Fibroblast of skin of abdomen (primary cell): ENCODE measurements at regions not wholly inside any gene's neighbourhood (a gene's known extent, or its start where the extent isn't known, plus 50 kb on each side); places are given as distances from the start of the nearest gene placed in this dataset.
"Not testable (repeated sequence)": the region's sequence is repeated elsewhere in the genome, so short reads cannot be mapped to it uniquely, and the experiment has no call there.

Experiments used
- DNase-seq: peaks from one replicate; pipeline ENCODE4 v3.0.0-alpha.2; 2013

- no peak for DNase-seq
Measured at GRCh38 chr2:204367466-204367865, 177.8 kb upstream of the PARD3B start.

GRCh38 chr2:204370172-204370718 lies 175.0 kb upstream of the PARD3B start:
- DNase-seq: no peak

- DNase-seq: no peak
Measured at GRCh38 chr2:204373942-204374341, 171.3 kb upstream of the PARD3B start.

- no peak for DNase-seq
Measured at GRCh38 chr2:204380141-204380881, 165.0 kb upstream of the PARD3B start.

- no peak for DNase-seq
Measured at GRCh38 chr2:204386668-204387067, 158.6 kb upstream of the PARD3B start.

GRCh38 chr2:204389120-204389519 lies 156.2 kb upstream of the PARD3B start:
- DNase-seq: no peak

GRCh38 chr2:204389856-204390255 lies 155.4 kb upstream of the PARD3B start:
- no peak for DNase-seq

- no peak for DNase-seq
Measured at GRCh38 chr2:204395539-204395938, 149.7 kb upstream of the PARD3B start.

GRCh38 chr2:204401114-204401513 lies 144.2 kb upstream of the PARD3B start:
- no peak for DNase-seq

- DNase-seq: no peak
Measured at GRCh38 chr2:204407204-204408014, 137.9 kb upstream of the PARD3B start.

- DNase-seq: not testable (repeated sequence)
Measured at GRCh38 chr2:204412782-204413181, 132.5 kb upstream of the PARD3B start.

GRCh38 chr2:204415406-204416181 lies 129.7 kb upstream of the PARD3B start:
- DNase-seq: no peak

- no peak for DNase-seq
Measured at GRCh38 chr2:204416236-204416635, 129.0 kb upstream of the PARD3B start.

GRCh38 chr2:204425821-204426220 lies 119.5 kb upstream of the PARD3B start:
- DNase-seq: no peak

- DNase-seq: no peak
Measured at GRCh38 chr2:204428675-204429074, 116.6 kb upstream of the PARD3B start.

GRCh38 chr2:204431529-204431928 lies 113.7 kb upstream of the PARD3B start:
- no peak for DNase-seq

GRCh38 chr2:204432196-204432595 lies 113.1 kb upstream of the PARD3B start:
- DNase-seq: no peak

GRCh38 chr2:204434660-204435462 lies 110.4 kb upstream of the PARD3B start:
- peak; percentile 9 for DNase-seq

GRCh38 chr2:204436230-204436629 lies 109.0 kb upstream of the PARD3B start:
- DNase-seq: no peak

- DNase-seq: no peak
Measured at GRCh38 chr2:204437408-204437807, 107.9 kb upstream of the PARD3B start.

GRCh38 chr2:204437815-204438756 lies 107.2 kb upstream of the PARD3B start:
- no peak for DNase-seq
